ENCODE measurements at regions not wholly inside any gene's neighbourhood (a gene's known extent, or its start where the extent isn't known, plus 50 kb on each side); places are given as distances from the start of the nearest gene placed in this dataset.
"Not testable (repeated sequence)": the region's sequence is repeated elsewhere in the genome, so short reads cannot be mapped to it uniquely, and the experiment has no call there.

DNA sequence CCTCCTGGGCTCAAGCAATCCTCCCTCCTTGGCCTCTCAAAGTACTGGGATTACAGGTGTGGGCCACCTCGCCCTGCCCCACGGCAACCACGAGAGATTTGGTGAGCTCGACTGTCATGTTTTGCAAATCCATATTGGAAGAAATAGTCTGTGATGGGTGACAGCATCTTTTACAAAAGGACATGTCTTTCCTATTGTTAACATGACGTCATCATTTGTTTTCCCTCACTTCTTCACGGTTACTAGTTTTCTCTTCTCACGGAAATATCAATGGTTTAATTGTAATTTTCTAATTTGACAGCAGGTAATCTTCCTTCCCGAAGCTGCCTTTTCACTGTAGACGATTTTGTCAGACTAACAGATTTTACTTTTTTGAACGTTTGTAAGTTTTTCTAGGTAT lies 110.8 kb upstream of the GREM2 start:
- no peak for DNase-seq

DNA sequence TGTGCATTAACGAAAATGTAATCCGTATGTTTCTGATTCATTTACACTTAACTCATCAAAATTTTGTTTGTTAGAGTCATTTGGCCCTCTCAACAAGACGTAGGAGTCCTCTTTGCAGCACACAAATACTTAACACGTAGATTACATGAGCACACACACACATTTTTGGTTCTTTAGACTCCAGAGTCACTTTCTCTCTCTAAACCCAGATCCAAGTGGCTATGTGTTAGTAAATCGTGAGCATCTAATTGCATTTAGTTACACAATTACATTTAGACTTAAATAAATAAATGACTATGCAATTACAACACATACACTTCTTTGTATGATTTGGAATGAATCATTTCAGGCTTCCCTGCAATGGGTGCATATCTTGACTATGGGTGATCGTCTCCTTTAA lies 109.0 kb upstream of the GREM2 start:
- DNase-seq, result no peak

DNA sequence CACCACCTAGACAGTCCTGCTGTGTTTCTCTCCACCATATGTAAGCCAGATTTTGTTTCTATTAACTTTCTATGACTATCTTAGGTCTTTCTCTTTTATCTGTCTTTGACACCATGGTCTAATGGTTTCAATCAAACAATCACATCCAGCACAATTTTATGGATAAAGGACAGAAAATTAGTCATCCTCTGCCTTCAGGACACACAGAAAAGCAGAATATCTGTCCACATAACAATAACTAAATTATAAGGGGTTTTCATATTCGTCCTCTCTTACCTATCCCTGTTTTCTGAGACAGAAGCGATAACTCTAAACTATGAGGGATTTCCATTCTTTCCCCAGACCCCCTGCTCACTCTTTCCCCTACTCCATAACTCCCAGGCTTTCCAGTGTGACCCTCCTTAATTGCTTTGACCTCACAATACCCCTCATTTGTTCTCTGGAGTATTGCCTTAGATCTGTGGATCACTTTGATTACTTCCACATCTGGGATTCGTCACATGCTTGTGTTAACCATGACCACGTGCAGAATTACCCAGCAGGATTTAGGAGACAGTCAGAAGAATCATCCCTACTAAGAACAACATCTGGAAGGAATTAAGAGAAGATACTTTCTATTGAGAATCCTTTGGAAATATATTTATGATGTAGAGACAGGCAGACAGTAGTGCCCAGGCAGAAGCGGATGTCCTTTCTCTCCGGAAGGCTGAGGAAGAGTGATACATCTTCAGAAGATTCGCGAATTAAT lies 108.2 kb upstream of the GREM2 start:
- DNase-seq, result no peak

DNA sequence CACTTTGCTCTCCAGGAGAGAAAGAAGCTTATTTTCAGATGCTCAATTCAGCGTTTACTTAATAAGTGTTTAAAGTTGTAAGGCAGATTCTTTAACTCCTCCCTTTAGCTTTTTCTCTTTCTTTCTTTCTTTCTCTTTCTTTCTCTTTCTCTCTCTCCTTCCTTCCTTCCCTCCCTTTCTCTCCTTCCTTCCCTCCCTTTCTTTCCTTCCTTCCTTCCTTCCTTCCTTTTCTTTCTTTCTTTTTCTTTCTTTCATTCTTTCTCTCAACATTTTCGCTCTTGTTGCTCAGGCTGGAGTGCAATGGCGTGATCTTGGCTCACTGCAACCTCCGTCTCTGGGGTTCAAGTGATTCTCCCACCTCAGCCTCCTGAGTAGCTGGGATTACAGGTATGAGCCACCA lies 104.6 kb upstream of the GREM2 start:
- not testable (repeated sequence) for DNase-seq

DNA sequence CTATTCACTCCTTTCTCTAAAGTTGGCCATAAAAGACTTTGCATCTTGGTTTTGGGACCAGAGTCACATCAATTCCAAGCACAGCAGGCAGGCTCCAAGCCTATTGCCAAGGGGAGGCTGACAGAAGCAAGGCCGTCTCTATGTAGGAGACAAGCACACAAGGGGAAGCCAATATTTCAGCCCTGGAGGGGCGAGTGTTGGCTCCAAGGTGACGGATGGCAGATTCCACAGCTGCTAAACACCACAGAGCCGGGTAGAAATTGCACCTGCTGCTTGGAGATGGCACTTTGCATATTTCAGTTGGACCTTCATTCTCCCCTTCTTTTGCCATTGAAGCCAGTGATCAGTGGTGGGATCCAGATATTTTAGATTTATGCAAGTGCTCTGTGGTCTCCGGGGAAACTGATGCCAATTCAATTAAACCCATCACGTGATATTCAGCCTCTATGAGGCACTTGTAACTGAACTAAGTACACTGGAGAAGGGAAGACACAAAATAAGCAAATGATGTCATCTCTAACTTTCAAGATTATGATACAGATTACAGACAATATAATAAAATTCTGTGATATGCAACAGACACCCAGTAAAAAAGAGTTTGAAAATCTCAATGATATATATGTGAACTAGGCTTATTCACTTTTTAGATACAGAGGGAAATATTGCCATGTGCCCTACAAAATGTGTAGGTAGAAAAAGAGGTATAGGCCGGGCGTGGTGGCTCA lies 102.8 kb upstream of the GREM2 start:
- no peak for DNase-seq

DNA sequence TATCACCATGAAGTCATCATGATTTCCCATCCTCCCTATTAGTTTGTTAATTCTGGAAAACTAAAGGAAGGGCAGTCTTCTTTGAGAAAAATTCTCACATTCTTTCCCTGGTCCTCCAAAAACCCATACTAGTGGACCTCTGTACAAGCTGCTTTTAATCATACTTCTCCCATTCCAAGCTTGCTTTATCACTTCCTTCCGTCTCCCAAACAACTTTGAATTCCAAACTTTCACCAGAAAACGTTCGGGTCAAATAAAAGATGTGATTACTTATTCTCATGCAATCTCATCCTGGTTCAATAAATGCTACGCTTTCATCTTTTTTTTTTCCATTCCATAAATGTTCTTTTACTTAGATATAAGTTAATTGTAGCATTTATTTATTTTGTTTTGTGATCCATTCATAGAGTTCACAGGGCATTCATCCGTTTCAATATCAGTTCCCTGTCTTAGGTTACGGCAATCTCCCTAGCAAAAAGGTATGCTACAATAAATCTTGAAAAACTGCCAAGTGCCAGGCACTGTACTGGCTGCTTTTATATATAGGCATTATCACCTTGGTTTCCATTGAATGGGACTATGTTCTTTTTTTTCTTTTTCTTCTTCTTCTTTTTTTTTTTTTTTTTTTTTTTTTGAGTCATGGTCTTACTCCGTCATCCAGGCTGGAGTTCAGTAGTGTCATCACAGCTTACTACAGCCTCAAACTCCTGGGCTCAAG lies 100.2 kb upstream of the GREM2 start:
- DNase-seq, result no peak

DNA sequence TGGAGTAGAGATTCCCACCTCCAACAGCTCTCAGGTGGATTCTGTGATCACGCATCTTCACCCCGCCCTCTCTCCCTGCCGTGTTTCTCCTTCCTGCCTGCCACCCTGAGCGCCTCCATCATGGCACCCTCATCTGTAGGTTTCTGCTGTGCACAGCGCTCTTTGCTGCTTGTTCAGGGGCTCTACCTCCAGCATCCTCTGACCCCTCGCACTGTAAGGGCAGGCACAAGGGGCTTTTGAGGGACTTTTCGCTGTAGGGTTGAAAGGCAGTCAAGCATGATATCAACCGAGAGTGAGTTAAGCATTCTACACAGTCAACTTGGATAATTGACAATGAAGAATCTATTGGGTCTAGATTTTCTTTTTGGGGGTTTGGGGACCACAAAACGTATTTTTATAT lies 99.1 kb upstream of the GREM2 start:
- DNase-seq, result no peak

DNA sequence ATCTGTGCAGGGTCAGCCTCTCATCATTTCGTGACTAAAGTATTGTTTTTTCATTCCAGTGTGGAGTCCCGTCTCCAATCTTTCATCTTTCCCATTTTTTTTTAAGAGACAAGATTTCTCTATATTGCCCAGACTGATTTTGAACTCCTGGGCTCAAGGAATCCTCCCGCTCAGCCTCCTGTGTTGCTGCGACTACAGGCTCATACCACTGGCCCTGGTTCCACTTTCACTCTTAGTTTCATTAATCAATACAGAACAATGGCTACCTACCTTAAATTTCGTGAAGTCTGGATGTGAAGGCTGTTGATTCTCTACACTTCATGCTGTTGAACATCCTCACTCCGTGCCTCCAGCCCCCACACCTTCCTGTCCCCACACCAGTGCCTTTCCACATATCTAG lies 97.7 kb upstream of the GREM2 start:
- DNase-seq, result no peak

DNA sequence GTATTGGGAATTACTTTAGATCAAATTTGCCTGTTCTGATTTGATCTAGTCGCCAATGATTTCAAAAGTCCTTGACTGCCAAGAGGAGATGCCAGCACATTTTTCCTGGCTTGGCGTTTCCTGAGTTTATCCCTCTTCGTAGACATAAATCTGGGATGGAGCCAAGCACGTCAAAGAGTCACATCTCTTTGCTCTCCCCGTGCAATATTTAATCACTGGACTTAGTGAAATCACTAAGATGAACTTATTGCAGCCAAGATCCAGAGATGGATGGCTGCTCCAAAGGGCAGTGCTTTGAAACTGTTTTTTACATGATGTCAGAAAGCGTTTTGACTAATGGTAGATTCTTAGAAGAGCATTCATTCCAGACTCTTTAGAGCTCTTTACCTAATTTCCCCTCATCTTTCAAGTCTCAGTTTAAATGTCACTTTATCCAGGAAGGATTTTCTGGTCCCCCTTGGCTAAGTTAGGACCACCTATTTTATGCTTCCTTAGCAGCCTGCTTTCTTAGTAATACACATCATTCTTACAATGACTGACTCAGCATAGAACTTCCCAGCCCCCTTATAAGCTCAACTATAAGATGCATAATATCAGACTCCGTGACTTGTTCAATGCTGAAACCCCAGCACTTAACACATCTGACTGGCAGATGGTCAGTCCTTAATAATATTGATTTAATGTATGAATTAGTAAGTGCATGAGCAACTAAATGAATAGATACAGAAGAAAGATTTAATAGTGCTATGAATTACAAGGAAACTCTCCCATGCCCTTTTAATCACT lies 94.4 kb upstream of the GREM2 start:
- DNase-seq, result no peak

DNA sequence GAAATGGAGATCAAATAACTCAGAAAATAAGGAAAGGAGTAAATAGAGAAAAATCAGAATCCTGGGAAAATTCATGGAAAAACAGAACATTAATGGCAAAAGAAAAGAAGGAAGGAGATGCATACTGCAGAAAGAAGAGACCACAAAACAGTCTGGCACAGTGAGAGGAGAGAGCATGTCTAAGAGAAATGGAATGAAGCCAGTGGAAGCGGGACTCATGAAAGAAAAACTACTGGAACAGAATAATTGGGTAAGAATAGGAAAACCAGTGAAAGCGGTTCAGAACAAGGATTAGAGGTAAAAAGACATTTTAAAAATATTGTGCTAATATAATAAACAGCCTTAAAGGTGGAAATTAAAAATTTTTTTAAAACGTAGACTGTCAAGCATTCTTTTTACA lies 93.6 kb upstream of the GREM2 start:
- DNase-seq, result no peak

DNA sequence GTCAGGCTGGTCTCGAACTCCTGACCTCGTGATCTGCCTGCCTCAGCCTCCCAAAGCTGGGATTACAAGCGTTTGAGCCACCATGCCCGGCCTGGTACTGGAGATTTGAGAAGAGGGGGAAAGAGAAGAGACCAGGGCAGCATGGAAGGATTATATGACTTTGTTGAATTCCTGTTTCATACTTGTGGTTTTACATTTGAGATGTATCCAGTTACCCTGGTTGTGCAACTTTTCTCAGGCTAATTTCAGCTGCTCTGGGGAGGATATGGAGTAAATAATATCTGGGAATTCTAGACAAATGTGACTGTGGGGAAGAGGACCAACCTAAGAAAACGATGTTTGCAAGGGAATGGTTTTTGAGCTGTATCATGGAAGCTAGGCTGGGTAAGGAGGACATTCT lies 89.5 kb upstream of the GREM2 start:
- no peak for DNase-seq

DNA sequence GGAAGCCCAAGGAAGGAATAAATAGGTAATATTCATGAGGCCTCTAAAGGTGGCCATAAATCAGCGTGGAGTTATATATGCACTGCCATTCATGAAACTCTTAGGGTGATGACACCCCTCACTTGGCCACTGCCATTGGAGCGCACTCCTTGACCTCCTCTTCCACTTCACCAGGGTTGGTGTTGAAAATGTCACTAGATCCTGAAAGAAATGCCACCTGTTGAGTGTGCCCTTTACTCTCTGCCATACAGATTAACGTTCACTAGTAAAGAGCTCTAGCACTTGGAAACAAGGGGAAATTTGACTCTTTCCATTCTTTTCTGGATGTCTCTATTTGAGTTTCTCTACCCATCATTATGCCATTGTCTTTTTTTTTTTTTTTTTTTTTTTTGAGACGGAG lies 83.5 kb upstream of the GREM2 start:
- DNase-seq, result no peak

DNA sequence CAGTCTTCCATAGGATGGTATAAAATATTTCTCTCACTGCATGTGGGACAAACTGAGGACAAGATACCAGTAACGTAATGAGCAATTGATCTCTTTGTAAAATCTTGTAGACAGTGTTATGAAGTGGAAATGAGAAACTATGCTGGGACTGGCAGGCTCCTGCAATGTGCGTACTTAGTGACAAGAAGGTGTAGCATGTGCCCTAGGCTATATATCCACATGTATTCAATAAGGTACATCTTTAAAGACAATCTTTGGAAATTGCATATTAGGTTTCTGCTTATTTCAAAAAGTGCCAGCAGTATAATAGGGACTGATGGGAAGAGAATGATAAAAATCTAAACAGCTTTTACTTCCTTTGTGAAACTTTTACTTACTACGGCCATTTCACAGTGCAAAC lies 81.9 kb upstream of the GREM2 start:
- no peak for DNase-seq

DNA sequence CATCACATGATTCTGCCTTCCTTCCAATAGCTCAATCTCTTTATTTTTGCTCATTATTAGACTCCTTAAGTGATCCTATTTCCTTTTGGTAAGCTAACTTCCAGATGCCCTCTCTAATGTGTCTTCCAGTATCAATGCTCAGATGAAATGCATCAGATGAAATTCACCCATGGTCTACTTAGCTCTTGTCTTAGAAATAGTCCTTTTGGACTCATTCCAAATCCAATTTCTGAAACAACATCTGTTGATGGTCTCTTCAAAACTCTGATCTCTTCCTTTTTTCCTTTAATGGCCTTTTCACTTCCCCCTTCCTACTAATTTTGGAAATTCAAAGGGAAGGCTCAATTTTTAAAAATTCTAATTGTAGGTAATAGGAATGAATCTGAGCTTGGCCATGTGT lies 81.1 kb upstream of the GREM2 start:
- DNase-seq, result no peak

DNA sequence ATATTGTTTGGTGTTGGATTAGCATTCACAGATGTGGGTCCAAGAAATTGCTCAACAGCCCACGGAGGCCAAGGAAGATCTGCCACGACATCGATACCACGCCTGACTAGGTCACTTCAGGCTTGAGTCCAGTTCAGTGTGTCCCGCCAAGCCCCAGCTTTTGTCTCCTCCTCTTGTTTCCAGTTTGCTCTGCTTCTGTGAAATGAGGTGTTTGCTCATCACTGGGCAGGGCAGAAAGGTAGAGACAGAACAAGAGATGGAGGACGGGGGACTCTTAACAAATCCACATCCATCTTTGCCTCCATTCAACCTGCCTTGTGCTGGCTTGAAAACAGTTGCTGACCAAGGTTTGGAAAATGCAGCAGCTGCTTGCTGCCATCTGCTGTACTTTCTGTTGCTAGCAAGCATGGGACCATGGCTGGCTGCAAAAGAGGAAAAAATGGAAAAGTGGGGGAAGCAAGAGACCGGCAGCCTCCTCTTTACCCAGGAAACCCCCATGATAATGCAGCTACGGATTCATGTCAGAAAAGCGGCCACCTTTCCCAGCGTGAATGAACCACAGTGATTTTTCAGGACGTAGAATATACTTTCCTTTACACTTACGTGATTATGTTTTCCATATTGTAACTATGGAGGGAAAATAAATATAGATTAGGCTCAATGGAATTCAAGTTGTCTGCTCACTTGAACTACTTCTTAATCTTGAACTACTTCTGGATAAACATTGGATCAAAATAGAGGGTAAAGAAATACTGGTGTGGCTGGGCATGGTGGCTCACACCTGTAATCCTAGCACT lies 80.2 kb upstream of the GREM2 start:
- peak; percentile 58 for DNase-seq

DNA sequence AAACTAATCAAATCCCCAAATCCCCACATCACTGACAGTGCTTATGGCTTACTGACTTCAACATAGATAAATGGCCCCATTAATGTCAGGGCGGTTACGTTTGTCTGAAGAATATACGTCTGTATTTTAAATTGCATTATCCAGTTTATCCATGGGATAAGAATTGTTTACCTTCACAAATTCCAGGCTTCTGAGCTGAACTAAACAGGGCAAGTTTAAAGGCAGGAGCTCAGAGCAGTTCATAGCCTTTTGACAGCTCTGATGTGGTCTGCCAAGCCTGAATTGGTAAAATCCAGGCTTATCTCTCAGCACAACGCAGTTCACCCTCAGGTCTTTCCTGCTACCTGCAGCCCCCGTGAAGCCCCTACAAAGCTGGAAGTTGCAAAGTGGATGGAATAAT lies 79.5 kb upstream of the GREM2 start:
- DNase-seq, result no peak

DNA sequence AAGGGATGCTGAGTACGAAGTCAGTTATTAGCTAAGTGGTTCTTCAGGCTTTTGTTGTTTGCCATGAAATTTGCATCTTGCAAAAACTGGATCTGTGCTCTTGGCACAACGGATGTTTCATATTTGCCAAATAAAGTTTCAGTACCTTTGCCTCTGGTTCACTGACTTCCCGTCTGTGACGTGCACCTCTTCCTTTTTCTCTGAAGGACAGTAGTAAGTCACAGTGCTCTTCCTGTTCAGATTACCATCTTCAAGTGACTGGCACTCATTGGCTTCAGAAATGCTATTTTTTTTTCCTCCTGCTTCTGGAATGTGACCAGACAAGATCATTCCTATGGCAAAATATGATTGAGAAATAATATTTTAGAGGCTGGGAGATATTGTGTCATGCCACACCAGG lies 75.9 kb upstream of the GREM2 start:
- no peak for DNase-seq

DNA sequence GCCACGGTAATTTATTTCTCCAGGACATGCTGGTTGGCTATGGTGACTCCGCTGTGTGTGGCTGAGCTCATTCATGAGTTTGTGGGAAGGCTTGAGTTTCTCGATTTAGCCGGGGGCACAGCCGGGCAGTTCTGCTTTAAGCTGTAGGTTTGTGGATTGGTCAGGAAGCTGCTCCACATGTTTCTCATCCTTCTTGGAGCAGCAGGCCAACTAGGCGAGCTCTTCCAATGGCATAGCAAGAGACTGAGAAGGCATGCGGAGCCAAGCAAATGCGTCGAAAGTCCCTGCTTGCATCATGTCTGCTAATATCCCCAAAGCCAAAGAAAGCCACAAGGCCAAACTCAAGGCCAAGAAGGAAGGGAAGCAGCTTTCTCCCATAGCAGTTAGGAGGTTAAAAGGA lies 71.6 kb upstream of the GREM2 start:
- no peak for DNase-seq

DNA sequence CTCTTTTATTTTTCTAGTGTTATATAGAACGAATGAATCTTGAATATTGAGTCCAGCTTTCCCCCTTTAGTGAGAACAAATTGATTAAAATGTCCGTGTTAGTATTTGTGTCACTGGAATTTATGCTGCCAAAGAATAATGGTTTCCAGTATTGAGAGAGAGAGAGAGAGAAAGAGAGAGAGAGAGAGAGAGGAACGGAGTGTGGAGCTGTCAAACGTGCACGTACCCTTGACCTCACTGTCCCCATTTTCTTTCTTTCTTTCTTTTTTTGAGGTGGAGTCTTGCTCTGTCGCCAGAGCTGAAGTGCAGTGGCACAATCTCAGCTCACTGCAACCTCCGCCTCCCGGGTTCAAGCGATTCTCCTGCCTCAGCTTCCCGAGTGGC lies 70.9 kb upstream of the GREM2 start:
- DNase-seq, result no peak

DNA sequence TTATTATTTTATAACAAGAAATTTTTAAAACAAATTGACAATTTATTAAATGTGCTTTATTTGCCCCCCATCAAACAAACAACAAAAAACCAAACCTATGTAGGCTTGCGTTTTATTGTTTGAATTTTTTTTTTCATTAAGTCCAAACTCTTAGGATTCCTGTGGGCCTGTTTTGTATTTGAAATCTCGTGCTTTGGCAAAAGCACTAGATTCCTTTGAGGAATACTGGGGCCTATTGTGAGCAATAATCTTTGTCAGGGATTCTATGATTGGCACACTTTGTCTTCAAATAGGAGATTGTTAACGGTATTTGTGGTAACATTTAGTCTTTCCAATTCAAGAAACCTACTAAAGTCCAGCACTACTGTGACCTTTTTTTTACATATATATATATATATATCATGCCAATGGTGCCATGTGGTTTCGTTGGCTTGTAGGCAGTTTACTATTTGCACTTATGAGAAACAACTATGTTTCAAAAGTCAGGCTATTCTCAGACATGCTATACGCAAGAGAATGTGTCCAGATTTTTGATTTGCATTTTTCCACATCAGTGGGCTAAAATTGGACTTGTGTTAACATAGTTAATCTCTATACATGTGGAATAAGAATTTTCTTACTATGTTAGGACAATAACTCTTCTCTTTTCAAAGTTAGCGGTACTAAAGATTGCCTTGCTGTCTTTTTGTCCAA lies 70.4 kb upstream of the GREM2 start:
- DNase-seq, result no peak

DNA sequence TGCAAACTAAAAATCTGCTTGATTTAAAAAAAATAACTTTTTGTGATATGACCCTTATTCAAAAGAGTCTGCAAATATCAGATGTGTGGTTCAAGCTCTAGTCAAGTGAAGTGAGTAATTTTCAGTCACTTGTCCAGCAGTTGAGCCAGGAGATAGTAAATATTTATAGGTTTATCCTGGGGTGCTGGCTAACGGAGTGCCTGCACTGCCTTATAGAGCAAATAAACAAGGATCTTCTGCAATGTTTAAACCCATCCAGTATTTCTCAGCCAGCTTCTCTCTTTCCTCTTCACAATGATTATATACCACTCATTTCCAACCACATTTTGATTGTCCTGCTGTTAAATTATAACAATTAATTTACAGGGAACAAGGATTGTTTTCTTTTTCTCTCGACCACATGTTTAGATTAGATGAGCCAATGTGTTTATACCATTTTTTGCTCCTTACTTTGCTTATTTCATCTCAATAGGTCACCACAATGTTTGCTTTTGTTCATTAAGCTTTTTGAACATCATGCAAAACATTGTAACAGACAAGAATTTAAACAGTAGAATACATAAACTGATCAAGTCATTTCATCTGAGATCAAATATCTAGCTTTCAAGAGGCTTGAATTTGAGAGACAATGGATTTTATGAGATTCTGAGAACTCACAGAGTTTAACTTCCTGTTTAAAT lies 60.3 kb upstream of the GREM2 start:
- DNase-seq, result no peak

All from NCI-H146 (cell line).